IPS-18a (cell line): ENCODE measurements at regions not wholly inside any gene's neighbourhood (a gene's known extent, or its start where the extent isn't known, plus 50 kb on each side); places are given as distances from the start of the nearest gene placed in this dataset.
"Not testable (repeated sequence)": the region's sequence is repeated elsewhere in the genome, so short reads cannot be mapped to it uniquely, and the experiment has no call there.

Experiments used
- H3K27ac ChIP-seq: one replicate; pipeline ENCODE4 v1.5.1; 2013; ENCODE audit warnings: low read length
- H3K27me3 ChIP-seq: one replicate; pipeline ENCODE4 v1.6.1; 2013; ENCODE audit warnings: mild to moderate bottlenecking, low read length; ENCODE audit not compliant: control insufficient read depth, insufficient read depth
- H3K36me3 ChIP-seq: one replicate; pipeline ENCODE4 v1.6.1; 2013; ENCODE audit warnings: low read depth, low read length; ENCODE audit not compliant: control insufficient read depth
- H3K4me1 ChIP-seq: one replicate; pipeline ENCODE4 v1.6.1; 2013; ENCODE audit warnings: low read depth, low read length; ENCODE audit not compliant: control insufficient read depth
- H3K4me3 ChIP-seq: one replicate; pipeline ENCODE4 v1.5.1; 2013; ENCODE audit warnings: low read length
- H3K9ac ChIP-seq: one replicate; pipeline ENCODE4 v1.6.1; 2013; ENCODE audit warnings: mild to moderate bottlenecking, low read length, moderate library complexity
- H3K9me3 ChIP-seq: one replicate; pipeline ENCODE4 v1.6.1; 2013; ENCODE audit warnings: low read depth, low read length; ENCODE audit not compliant: control insufficient read depth

GRCh38 chrX:128846385-128846784 lies 676.9 kb downstream of the SMARCA1 start:
- Histone ChIP-seq H3K9me3 (peaks cover 14% of the 10 kb centered on the region), H3K36me3 (no peaks in the 10 kb centered on the region), H3K4me3 (no peak overlapping the region), H3K4me1 (no peaks in the 10 kb centered on the region), H3K9ac (no peak overlapping the region), H3K27ac (no peak overlapping the region), H3K27me3 (no peaks in the 10 kb centered on the region)

- Histone ChIP-seq H3K4me3 (no peak overlapping the region), H3K27me3 (no peaks in the 10 kb centered on the region), H3K27ac (no peak overlapping the region), H3K4me1 (no peaks in the 10 kb centered on the region), H3K36me3 (no peaks in the 10 kb centered on the region), H3K9ac (no peak overlapping the region), H3K9me3 (peaks cover 13% of the 10 kb centered on the region)
These were observed 704.6 kb downstream of the SMARCA1 start for GRCh38 chrX:128818690-128819089.

- Histone ChIP-seq H3K9ac (no peak overlapping the region), H3K9me3 (peaks cover 6% of the 10 kb centered on the region), H3K36me3 (no peaks in the 10 kb centered on the region), H3K4me1 (no peaks in the 10 kb centered on the region), H3K4me3 (no peak overlapping the region), H3K27ac (no peak overlapping the region), H3K27me3 (no peaks in the 10 kb centered on the region)
These were observed 706.4 kb downstream of the SMARCA1 start for GRCh38 chrX:128816919-128817318.

GRCh38 chrX:128807367-128807766 lies 715.9 kb downstream of the SMARCA1 start:
- Histone ChIP-seq H3K27ac (no peak overlapping the region), H3K9me3 (peaks cover 26% of the 10 kb centered on the region), H3K36me3 (no peaks in the 10 kb centered on the region), H3K9ac (no peak overlapping the region), H3K4me1 (no peaks in the 10 kb centered on the region), H3K4me3 (no peak overlapping the region), H3K27me3 (no peaks in the 10 kb centered on the region)

- no peak overlapping the region for H3K9ac ChIP-seq
- H3K4me3 ChIP-seq, result no peak overlapping the region
- H3K9me3 ChIP-seq, result peaks cover 30% of the 10 kb centered on the region
- no peaks in the 10 kb centered on the region for H3K4me1 ChIP-seq
- no peak overlapping the region for H3K27ac ChIP-seq
- no peaks in the 10 kb centered on the region for H3K36me3 ChIP-seq
- H3K27me3 ChIP-seq, result no peaks in the 10 kb centered on the region
These were observed 718.1 kb downstream of the SMARCA1 start for GRCh38 chrX:128805236-128805635.

GRCh38 chrX:128804828-128805227 lies 718.5 kb downstream of the SMARCA1 start:
- Histone ChIP-seq H3K27me3 (no peaks in the 10 kb centered on the region), H3K9ac (no peak overlapping the region), H3K9me3 (peaks cover 30% of the 10 kb centered on the region), H3K36me3 (no peaks in the 10 kb centered on the region), H3K27ac (no peak overlapping the region), H3K4me3 (no peak overlapping the region), H3K4me1 (no peaks in the 10 kb centered on the region)

GRCh38 chrX:128800138-128800537 lies 723.2 kb downstream of the SMARCA1 start:
- Histone ChIP-seq H3K4me3 (no peak overlapping the region), H3K9ac (no peak overlapping the region), H3K9me3 (peaks cover 15% of the 10 kb centered on the region), H3K36me3 (no peaks in the 10 kb centered on the region), H3K4me1 (no peaks in the 10 kb centered on the region), H3K27ac (no peak overlapping the region), H3K27me3 (no peaks in the 10 kb centered on the region)

GRCh38 chrX:128783139-128783538 lies 730.9 kb upstream of the ACTRT1 start:
- not testable (repeated sequence) for H3K27me3 ChIP-seq, H3K36me3 ChIP-seq, H3K9ac ChIP-seq, H3K4me3 ChIP-seq, H3K27ac ChIP-seq, H3K4me1 ChIP-seq
- H3K9me3 ChIP-seq, result peaks cover 14% of the 10 kb centered on the region

GRCh38 chrX:128781506-128781905 lies 729.3 kb upstream of the ACTRT1 start:
- peaks cover 25% of the 10 kb centered on the region for H3K9me3 ChIP-seq
- no peaks in the 10 kb centered on the region for H3K4me1 ChIP-seq
- no peak overlapping the region for H3K9ac ChIP-seq
- H3K27ac ChIP-seq, result no peak overlapping the region
- no peak overlapping the region for H3K4me3 ChIP-seq
- H3K27me3 ChIP-seq, result no peaks in the 10 kb centered on the region
- H3K36me3 ChIP-seq, result no peaks in the 10 kb centered on the region

GRCh38 chrX:128780934-128781333 lies 728.7 kb upstream of the ACTRT1 start:
- H3K9me3 ChIP-seq, result peaks cover 27% of the 10 kb centered on the region

GRCh38 chrX:128769495-128769894 lies 717.3 kb upstream of the ACTRT1 start:
- no peak overlapping the region for H3K4me3 ChIP-seq
- H3K9me3 ChIP-seq, result peaks cover 49% of the 10 kb centered on the region
- H3K9ac ChIP-seq, result no peak overlapping the region
- no peak overlapping the region for H3K27ac ChIP-seq
- H3K36me3 ChIP-seq, result no peaks in the 10 kb centered on the region
- no peaks in the 10 kb centered on the region for H3K4me1 ChIP-seq
- H3K27me3 ChIP-seq, result no peaks in the 10 kb centered on the region

More at GRCh38 chrX:128780934-128781333, 728.7 kb upstream of the ACTRT1 start:
- Histone ChIP-seq H3K36me3 (no peaks in the 10 kb centered on the region), H3K4me1 (no peaks in the 10 kb centered on the region), H3K9ac (no peak overlapping the region), H3K4me3 (no peak overlapping the region), H3K27me3 (no peaks in the 10 kb centered on the region), H3K27ac (no peak overlapping the region)

- Histone ChIP-seq H3K4me1 (no peaks in the 10 kb centered on the region), H3K9ac (no peak overlapping the region), H3K27ac (no peak overlapping the region), H3K9me3 (peaks cover 7% of the 10 kb centered on the region), H3K36me3 (no peaks in the 10 kb centered on the region), H3K4me3 (no peak overlapping the region), H3K27me3 (no peaks in the 10 kb centered on the region)
These were observed 707.5 kb upstream of the ACTRT1 start for GRCh38 chrX:128759745-128760144.
